ENCODE measurements at regions not wholly inside any gene's neighbourhood (a gene's known extent, or its start where the extent isn't known, plus 50 kb on each side); places are given as distances from the start of the nearest gene placed in this dataset.

- DNase-seq: peak in 2 of 4 donors; percentile 20 to 56
- Histone ChIP-seq H3K27ac (no peak overlapping the region), H3K9me3 (peaks cover 0 to 100% of the 10 kb centered on the region in 2 donors), H3K36me3 (no peaks in the 10 kb centered on the region), H3K27me3 (no peaks in the 10 kb centered on the region), H3K4me3 (no peak overlapping the region), H3K4me1 (no peaks in the 10 kb centered on the region)
- intact Hi-C loops (cut with DNase I): no loop called here
- no peak for TF ChIP-seq CTCF (IDR thresholded peaks at IDR 0.05)
- ATAC-seq: no peak
Observed at GRCh38 chr12:34397591-34398365, 375.5 kb downstream of the ALG10 start.

GRCh38 chr12:34398366-34398705 lies 376.0 kb downstream of the ALG10 start:
- H3K9me3 ChIP-seq: peaks cover 0 to 100% of the 10 kb centered on the region in 2 donors
- peak in 2 of 4 donors; percentile 28 to 71 for DNase-seq
- H3K4me3 ChIP-seq: no peak overlapping the region
- ATAC-seq: no peak
- no peak for TF ChIP-seq CTCF (IDR thresholded peaks at IDR 0.05)
- H3K4me1 ChIP-seq: no peaks in the 10 kb centered on the region
- no peaks in the 10 kb centered on the region for H3K27me3 ChIP-seq
- no peak overlapping the region for H3K27ac ChIP-seq
- H3K36me3 ChIP-seq: no peaks in the 10 kb centered on the region
- intact Hi-C loops (cut with DNase I): no loop called here

DNA sequence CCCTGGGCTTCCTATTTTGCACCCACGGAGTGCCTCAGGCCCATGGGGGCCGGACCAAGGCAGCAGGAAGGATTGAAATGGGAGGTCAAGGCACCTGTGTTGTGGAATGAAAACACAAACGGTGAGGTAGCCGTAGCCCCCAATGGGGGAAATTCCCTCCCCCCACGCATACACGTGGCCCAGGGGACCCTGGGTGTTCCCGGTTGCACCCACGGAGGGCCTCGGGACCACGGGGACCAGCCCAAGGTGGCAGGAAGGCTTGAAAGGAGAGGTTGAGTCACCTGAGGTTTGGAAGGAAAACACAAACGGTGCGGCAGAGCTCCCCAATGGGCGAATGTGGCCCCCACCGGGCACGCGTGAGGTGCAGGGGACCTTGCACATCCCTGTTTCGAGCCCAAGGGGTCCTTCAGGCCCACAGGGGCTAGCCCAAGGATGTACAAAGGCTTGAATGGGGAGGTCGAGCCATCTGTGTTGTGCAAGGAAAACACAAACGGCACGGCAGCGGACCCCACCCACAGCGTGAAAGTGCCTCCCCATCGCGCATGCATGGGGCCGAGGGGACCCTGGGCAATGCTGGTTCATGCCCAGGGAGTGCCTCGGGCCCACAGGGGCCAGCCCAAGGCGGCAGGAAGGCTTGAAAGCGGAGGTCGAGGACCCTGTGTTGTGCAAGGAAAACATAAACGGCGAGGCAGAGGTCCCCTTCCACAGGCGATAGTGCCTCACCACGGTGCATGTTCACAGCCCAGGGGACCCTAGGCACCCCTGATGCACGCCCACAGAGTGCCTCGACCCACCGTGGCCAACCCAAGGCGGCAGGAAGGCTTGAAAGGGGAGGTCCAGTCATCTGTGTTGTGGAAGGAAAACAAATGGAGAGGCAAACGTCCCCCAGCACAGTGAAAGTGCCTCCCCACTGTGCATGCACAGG lies 376.7 kb downstream of the ALG10 start:
- intact Hi-C loops (cut with DNase I): no loop called here
- H3K4me1 ChIP-seq: no peaks in the 10 kb centered on the region
- no peaks in the 10 kb centered on the region for H3K27me3 ChIP-seq
- DNase-seq (peak in 2 of 4 donors; percentile 8 to 51), ATAC-seq (no peak)
- no peak overlapping the region for H3K27ac ChIP-seq
- TF ChIP-seq CTCF (IDR thresholded peaks at IDR 0.05): no peak
- H3K36me3 ChIP-seq: no peaks in the 10 kb centered on the region
- H3K4me3 ChIP-seq: no peak overlapping the region
- H3K9me3 ChIP-seq: peaks cover 0 to 100% of the 10 kb centered on the region in 2 donors

DNA sequence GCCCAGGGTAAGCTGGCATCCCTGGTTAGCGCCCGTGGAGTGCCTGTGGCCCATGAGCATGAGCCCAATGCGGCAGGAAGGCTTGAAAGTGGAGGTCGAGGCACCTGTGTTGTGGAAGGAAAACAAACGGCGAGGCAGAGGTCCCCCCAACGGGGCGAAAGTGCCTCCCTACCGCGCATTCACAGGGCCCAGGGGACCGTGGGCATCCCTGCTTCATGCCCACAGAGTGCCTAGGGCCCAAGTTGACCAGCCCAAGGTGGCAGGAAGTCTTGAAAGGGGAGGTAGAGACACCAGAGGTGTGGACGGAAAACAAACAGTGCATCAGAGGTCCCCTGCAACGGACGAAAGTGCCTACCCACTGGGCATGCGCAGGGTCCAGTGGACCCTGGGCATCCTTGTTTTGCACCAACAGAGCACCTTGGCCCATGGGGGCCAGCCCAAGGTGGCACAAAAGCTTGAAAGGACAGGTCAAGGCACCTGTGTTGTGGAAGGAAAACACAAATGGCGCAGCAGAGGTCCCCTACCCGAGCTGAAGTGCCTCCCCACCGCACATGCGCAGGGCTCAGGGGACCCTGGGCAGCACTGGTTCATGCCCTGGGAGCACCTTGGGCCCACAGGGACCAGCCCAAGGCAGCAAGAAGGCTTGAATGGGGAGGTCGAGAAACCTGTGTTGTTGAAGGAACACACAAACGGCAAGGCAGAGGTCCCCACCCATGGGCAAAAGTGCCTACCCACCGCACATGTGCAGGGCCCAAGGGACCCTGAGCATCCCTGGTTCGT lies 377.5 kb downstream of the ALG10 start:
- ATAC-seq (no peak), DNase-seq (peak in 2 of 4 donors; percentile 22 to 43)
- H3K4me1 ChIP-seq: no peaks in the 10 kb centered on the region
- H3K27ac ChIP-seq: no peak overlapping the region
- no peak for TF ChIP-seq CTCF (IDR thresholded peaks at IDR 0.05)
- peaks cover 0 to 100% of the 10 kb centered on the region in 2 donors for H3K9me3 ChIP-seq
- H3K36me3 ChIP-seq: no peaks in the 10 kb centered on the region
- no peaks in the 10 kb centered on the region for H3K27me3 ChIP-seq
- intact Hi-C loops (cut with DNase I): no loop called here
- H3K4me3 ChIP-seq: no peak overlapping the region
